H1 (cell line): ENCODE measurements at regions not wholly inside any gene's neighbourhood (a gene's known extent, or its start where the extent isn't known, plus 50 kb on each side); places are given as distances from the start of the nearest gene placed in this dataset.

ENCODE experiments used
- CTCF ChIA-PET: fragments of 300-600 bp; sonication (Branson Sonifier 250); formaldehyde crosslinking; loops from one replicate; lab custom pipeline; 2021; ENCODE audit not compliant: partially characterized antibody; lab: Charles Lee
- POLR2A ChIA-PET: fragments of 300-600 bp; sonication (Branson Sonifier 250); formaldehyde crosslinking; loops from one replicate; lab custom pipeline; 2021; ENCODE audit warnings: inconsistent platforms; ENCODE audit not compliant: partially characterized antibody; lab: Charles Lee
- DNase-seq, 2 experiments: peaks; one replicate each; pipeline versions ENCODE4 v3.0.0 to v3.0.0-alpha.2; 2010 to 2022; ENCODE audit warnings: low spot score in 2 of 2, low read depth in 1 of 2, mixed read lengths in 1 of 2
- FAIRE-seq: peaks from 2 replicates; lab custom pipeline; 2011; peaks lifted over from hg19 to GRCh38; lab: Jason Lieb, UNC
- H2AFZ ChIP-seq: 2 replicates; pipeline ENCODE4 v1.8.1; 2012; ENCODE audit warnings: low read length, inconsistent platforms
- H2AK5ac ChIP-seq: 2 replicates; pipeline ENCODE4 v1.6.1; 2013; ENCODE audit warnings: low read depth, low read length
- H2BK120ac ChIP-seq: replicated peaks from 2 replicates; pipeline ENCODE3; 2013; ENCODE audit warnings: low read depth, low read length, inconsistent platforms
- H2BK12ac ChIP-seq: 2 replicates; pipeline ENCODE4 v1.6.1; 2013; ENCODE audit warnings: low read depth, low read length
- H2BK15ac ChIP-seq: 2 replicates; pipeline ENCODE4 v1.6.1; 2013; ENCODE audit warnings: low read length
- H2BK20ac ChIP-seq: 2 replicates; pipeline ENCODE4 v1.6.1; 2013; ENCODE audit warnings: low read length
- H2BK5ac ChIP-seq: 2 replicates; pipeline ENCODE4 v1.6.1; 2013; ENCODE audit warnings: low read depth, low read length
- H3K14ac ChIP-seq: 2 replicates; pipeline ENCODE4 v1.6.1; 2013; ENCODE audit warnings: inconsistent platforms; ENCODE audit not compliant: insufficient read length
- H3K18ac ChIP-seq: 2 replicates; pipeline ENCODE4 v1.6.1; 2013; ENCODE audit warnings: low read length; ENCODE audit errors: extremely low read depth
- H3K23ac ChIP-seq: 2 replicates; pipeline ENCODE4 v1.6.1; 2013; ENCODE audit warnings: inconsistent platforms; ENCODE audit not compliant: insufficient read length
- H3K23me2 ChIP-seq: 2 replicates; pipeline ENCODE4 v1.6.1; 2013; ENCODE audit warnings: low read depth, low read length
- H3K27ac ChIP-seq: 2 replicates; pipeline ENCODE4 v1.6.1; 2011; ENCODE audit warnings: low read depth, low read length, inconsistent platforms
- H3K27me3 ChIP-seq, 4 experiments: replicated peaks in 1 of 4; 1 replicate in 1 of 4; 2 replicates in 3 of 4; pipeline versions ENCODE4 v1.6.1 to v1.8.1; 2011 to 2013; ENCODE audit warnings: low read length in 3 of 4, mild to moderate bottlenecking in 3 of 4, inconsistent platforms in 2 of 4, mixed read lengths in 2 of 4, moderate library complexity in 1 of 4; ENCODE audit not compliant: control insufficient read depth in 3 of 4, insufficient read depth in 3 of 4; ENCODE audit errors: extremely low read depth in 1 of 4
- H3K36me3 ChIP-seq, 4 experiments: 2 replicates each; pipeline versions ENCODE4 v1.6.1 to v1.8.1; 2011 to 2013; ENCODE audit warnings: mild to moderate bottlenecking in 4 of 4, low read length in 3 of 4, moderate library complexity in 2 of 4, control low read depth in 1 of 4, inconsistent platforms in 1 of 4; ENCODE audit not compliant: insufficient read depth in 4 of 4, control insufficient read depth in 2 of 4
- H3K4ac ChIP-seq: replicated peaks from 2 replicates; pipeline ENCODE3; 2013; ENCODE audit warnings: low read length, low read depth, mixed read lengths, inconsistent platforms; ENCODE audit not compliant: insufficient read length
- H3K4me1 ChIP-seq, 4 experiments: replicated peaks in 1 of 4; 1 replicate in 1 of 4; 2 replicates in 3 of 4; pipeline versions ENCODE4 v1.6.1 to v1.8.1; 2011 to 2013; ENCODE audit warnings: low read length in 3 of 4, inconsistent platforms in 2 of 4, mixed read lengths in 1 of 4; ENCODE audit not compliant: insufficient read depth in 4 of 4, control insufficient read depth in 3 of 4
- H3K4me2 ChIP-seq, 2 experiments: 2 replicates each; pipeline versions ENCODE4 v1.6.1 to v1.8.1; 2011 to 2013; ENCODE audit warnings: low read depth in 2 of 2, low read length in 2 of 2, control low read depth in 1 of 2, inconsistent platforms in 1 of 2, mild to moderate bottlenecking in 1 of 2; ENCODE audit not compliant: insufficient read depth in 1 of 2
- H3K4me3 ChIP-seq, 4 experiments: fragments of 200-600, 300-600 bp in 1 of 4; sonication (generic), shearing (Covaris generic), sonication (Bioruptor Twin) in 1 of 4; 2 replicates each; pipeline versions ENCODE4 v1.5.1 to v1.8.1; 2011 to 2016; ENCODE audit warnings: low read length in 4 of 4, low read depth in 3 of 4, control low read depth in 2 of 4, inconsistent platforms in 2 of 4, mild to moderate bottlenecking in 2 of 4, mixed read lengths in 1 of 4, moderate library complexity in 1 of 4; ENCODE audit not compliant: insufficient read depth in 2 of 4; ENCODE audit errors: extremely low read depth in 1 of 4
- H3K56ac ChIP-seq: replicated peaks from 2 replicates; pipeline ENCODE3; 2013; ENCODE audit warnings: low read depth, mild to moderate bottlenecking, mixed read lengths, low read length, inconsistent platforms; ENCODE audit not compliant: insufficient read length
- H3K79me1 ChIP-seq: 2 replicates; pipeline ENCODE4 v1.6.1; 2013; ENCODE audit warnings: low read depth, low read length, control low read depth
- H3K79me2 ChIP-seq, 2 experiments: 2 replicates each; pipeline versions ENCODE4 v1.6.1 to v1.8.1; 2012 to 2013; ENCODE audit warnings: low read length in 2 of 2, mild to moderate bottlenecking in 2 of 2, inconsistent platforms in 1 of 2; ENCODE audit not compliant: insufficient read depth in 2 of 2, control insufficient read depth in 1 of 2
- H3K9ac ChIP-seq, 4 experiments: replicated peaks in 1 of 4; 1 replicate in 1 of 4; 2 replicates in 3 of 4; pipeline versions ENCODE4 v1.6.1 to v1.8.1; 2011 to 2013; ENCODE audit warnings: low read depth in 3 of 4, low read length in 3 of 4, control low read depth in 2 of 4, mild to moderate bottlenecking in 2 of 4, moderate library complexity in 2 of 4, inconsistent platforms in 1 of 4; ENCODE audit errors: extremely low read depth in 1 of 4
- H3K9me3 ChIP-seq, 2 experiments: 2 replicates each; pipeline versions ENCODE4 v1.6.1 to v1.8.1; 2012 to 2013; ENCODE audit warnings: mild to moderate bottlenecking in 2 of 2, moderate library complexity in 2 of 2, control low read depth in 1 of 2, inconsistent platforms in 1 of 2, low read depth in 1 of 2, low read length in 1 of 2, mixed read lengths in 1 of 2; ENCODE audit not compliant: insufficient read depth in 2 of 2
- H4K20me1 ChIP-seq, 2 experiments: replicated peaks in 1 of 2; 2 replicates each; pipeline versions ENCODE3 to v1.8.1; 2011 to 2013; ENCODE audit warnings: inconsistent platforms in 2 of 2, low read length in 2 of 2, mild to moderate bottlenecking in 1 of 2; ENCODE audit not compliant: insufficient read depth in 2 of 2, control insufficient read depth in 1 of 2
- H4K5ac ChIP-seq: 2 replicates; pipeline ENCODE4 v1.6.1; 2013; ENCODE audit warnings: low read length, low read depth, mixed read lengths, inconsistent platforms; ENCODE audit not compliant: insufficient read length
- H4K8ac ChIP-seq: 2 replicates; pipeline ENCODE4 v1.8.0; 2013; ENCODE audit warnings: mild to moderate bottlenecking, moderate library complexity, low read length, inconsistent platforms; ENCODE audit not compliant: insufficient read depth; ENCODE audit errors: extremely low read depth
- H4K91ac ChIP-seq: replicated peaks from 2 replicates; pipeline ENCODE3; 2013; ENCODE audit warnings: low read length, mixed read lengths, inconsistent platforms; ENCODE audit not compliant: insufficient read length
- BRCA1 ChIP-seq: IDR thresholded peaks from 2 replicates; pipeline ENCODE4 v1.6.1; 2012; ENCODE audit warnings: low read depth, low read length, improper control_type of control experiment
- CBX8 ChIP-seq: fragments of 300-800, 300-1000 bp; sonication (generic); IDR thresholded peaks from 2 replicates; pipeline ENCODE4 v1.7.1; 2016; ENCODE audit warnings: low read depth, low read length, borderline replicate concordance
- CREB1 ChIP-seq: IDR thresholded peaks from 2 replicates; pipeline ENCODE4 v1.6.1; 2012; ENCODE audit warnings: inconsistent platforms
- CTCF ChIP-seq, 3 experiments: IDR thresholded peaks; 1 replicate in 2 of 3; 2 replicates in 1 of 3; pipeline versions ENCODE4 v1.5.1 to v1.6.1; 2011; ENCODE audit warnings: low read length in 3 of 3, mild to moderate bottlenecking in 3 of 3, inconsistent platforms in 2 of 3, low read depth in 1 of 3, moderate library complexity in 1 of 3; ENCODE audit not compliant: insufficient read depth in 1 of 3; ENCODE audit errors: control extremely low read depth in 1 of 3
- EP300 ChIP-seq, 2 experiments: IDR thresholded peaks; 1 replicate in 1 of 2; 2 replicates in 1 of 2; pipeline ENCODE4 v1.6.1; 2011 to 2012; ENCODE audit warnings: low read depth in 2 of 2, low read length in 2 of 2, mild to moderate bottlenecking in 2 of 2, borderline replicate concordance in 1 of 2, inconsistent platforms in 1 of 2, moderate library complexity in 1 of 2
- KDM4A ChIP-seq: IDR thresholded peaks from one replicate; pipeline ENCODE4 v1.7.1; 2012; ENCODE audit warnings: low read depth, mild to moderate bottlenecking, moderate library complexity, low read length, inconsistent platforms; ENCODE audit not compliant: severe bottlenecking
- POLR2A ChIP-seq, 2 experiments: IDR thresholded peaks; 1 replicate in 1 of 2; 2 replicates in 1 of 2; pipeline ENCODE4 v1.6.1; 2011; ENCODE audit warnings: low read depth in 2 of 2, low read length in 2 of 2, mild to moderate bottlenecking in 2 of 2; ENCODE audit errors: control extremely low read depth in 1 of 2
- POLR2AphosphoS5 ChIP-seq: IDR thresholded peaks from 2 replicates; pipeline ENCODE4 v1.6.1; 2011; ENCODE audit warnings: low read depth, low read length
- SIX5 ChIP-seq: IDR thresholded peaks from 2 replicates; pipeline ENCODE4 v1.6.1; 2011; ENCODE audit warnings: mild to moderate bottlenecking, low read depth, low read length
- SP4 ChIP-seq: IDR thresholded peaks from 2 replicates; pipeline ENCODE4 v1.6.1; 2012; ENCODE audit warnings: low read length, inconsistent platforms
- SRF ChIP-seq: IDR thresholded peaks from 2 replicates; pipeline ENCODE4 v1.6.1; 2011; ENCODE audit warnings: mild to moderate bottlenecking, low read depth, low read length, moderate library complexity
- SUZ12 ChIP-seq: fragments of 200-600 bp; sonication (generic); IDR thresholded peaks from 2 replicates; pipeline ENCODE4 v1.6.1; 2012; ENCODE audit warnings: mild to moderate bottlenecking, inconsistent platforms, low read length, moderate library complexity, mixed read lengths
- TAF7 ChIP-seq: optimal IDR thresholded peaks from 2 replicates; pipeline ENCODE3; 2011; ENCODE audit warnings: low read depth, mild to moderate bottlenecking, inconsistent platforms, low read length, moderate library complexity, borderline replicate concordance
- YY1 ChIP-seq: IDR thresholded peaks from 2 replicates; pipeline ENCODE4 v1.6.1; 2011; ENCODE audit warnings: low read depth, mild to moderate bottlenecking, low read length
- WGBS, 2 experiments: shearing (Covaris generic) in 1 of 2; methylation state at CpG; one replicate each; pipeline versions ENCODE4 v1.1.6 to v1.1.7; 2013 to 2015; ENCODE audit warnings: low lambda C conversion rate in 2 of 2, mixed read lengths in 2 of 2, inconsistent platforms in 1 of 2, low coverage in 1 of 2, missing lambda C conversion rate in 1 of 2; ENCODE audit not compliant: insufficient replicate concordance in 2 of 2, insufficient coverage in 1 of 2, insufficient read length in 1 of 2; ENCODE audit errors: extremely low coverage in 1 of 2, missing lambda C conversion rate in 1 of 2; 5-methylcytosine and 5-hydroxymethylcytosine counted together

DNA sequence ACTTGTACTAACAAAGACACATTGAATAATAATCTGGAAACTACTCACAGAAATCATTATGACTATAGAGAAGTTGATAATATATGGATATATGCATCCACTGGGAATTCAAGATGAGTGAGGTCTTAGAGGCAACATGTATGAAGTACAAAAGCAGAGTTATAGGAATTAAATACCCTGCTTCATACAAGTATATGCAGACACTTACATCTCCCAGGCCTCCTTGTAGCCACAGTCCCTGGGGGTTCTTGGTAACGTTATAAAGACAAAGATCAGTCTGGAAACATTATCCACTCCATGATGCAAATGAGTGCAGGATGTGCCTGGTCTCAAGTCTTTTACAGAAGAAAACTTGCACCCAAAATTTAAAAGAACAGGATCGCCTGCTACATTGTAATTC, 92.4 kb upstream of the ANXA1 start:
- Histone ChIP-seq H2BK20ac (no peak overlapping the region), H3K14ac (no peak overlapping the region), H2BK12ac (no peak overlapping the region), H3K4me2 (no peak overlapping the region), H3K79me1 (no peaks in the 10 kb centered on the region), H4K20me1 (no peaks in the 10 kb centered on the region), H3K36me3 (no peaks in the 10 kb centered on the region), H3K4me1 (no peaks in the 10 kb centered on the region), H3K79me2 (no peaks in the 10 kb centered on the region), H4K8ac (no peak overlapping the region), H2BK120ac (no peak overlapping the region), H3K4ac (no peak overlapping the region), H3K56ac (no peak overlapping the region), H2BK15ac (no peak overlapping the region), H2AK5ac (no peak overlapping the region), H3K4me3 (no peak overlapping the region), H3K9ac (no peak overlapping the region), H2BK5ac (no peak overlapping the region), H3K27ac (no peak overlapping the region), H3K23me2 (no peaks in the 10 kb centered on the region), H3K9me3 (no peaks in the 10 kb centered on the region), H3K23ac (no peak overlapping the region), H4K91ac (no peak overlapping the region), H3K27me3 (no peaks in the 10 kb centered on the region), H2AFZ (no peak overlapping the region), H3K18ac (no peak overlapping the region), H4K5ac (no peak overlapping the region)
- ChIA-PET CTCF (interaction anchor here (0.9 to 1.6 kb wide), 2 partner anchors 8 to 9 kb away, joined by 4 to 5 read pairs; no protein-coding TSS in a partner anchor), POLR2A (no interaction called here)
- no peak for FAIRE-seq
- no peak for DNase-seq
- WGBS, 2 experiments: 70% methylated on average over 2 of the region's 2 CpGs; no CpG with 5 or more reads in 1 of the 2 experiments
- TF ChIP-seq KDM4A (no peak), SIX5 (no peak), SUZ12 (no peak), TAF7 (no peak), BRCA1 (no peak), EP300 (IDR thresholded peaks at IDR 0.05; ENCODE audit: borderline replicate concordance in 1 of 2, low read depth in 2 of 2, low read length in 2 of 2) (no peak), CREB1 (no peak), POLR2AphosphoS5 (no peak), POLR2A (IDR thresholded peaks at IDR 0.05; ENCODE audit: control extremely low read depth in 1 of 2, low read depth in 2 of 2, low read length in 2 of 2) (no peak), CBX8 (no peak), SRF (no peak), SP4 (no peak), YY1 (no peak), CTCF (IDR thresholded peaks at IDR 0.05; ENCODE audit: control extremely low read depth in 1 of 3, insufficient read depth in 1 of 3, low read depth in 1 of 3, low read length in 3 of 3) (no peak)
